Spleen (tissue), 7 donors: ENCODE measurements at regions not wholly inside any gene's neighbourhood (a gene's known extent, or its start where the extent isn't known, plus 50 kb on each side); places are given as distances from the start of the nearest gene placed in this dataset.

ENCODE experiments used
- CTCF ChIP-seq, 11 experiments: fragments of 200-600 bp in 7 of 11; fragments of 450-650 bp in 4 of 11; sonication (generic) in 4 of 11; IDR thresholded peaks in 8 of 11; conservative IDR thresholded peaks in 3 of 11; 1 replicate in 7 of 11; 2 replicates in 4 of 11; pipeline versions ENCODE4 v1.4.0 to v1.8.0; 2016 to 2021; ENCODE audit warnings: antibody characterized with exemption in 11 of 11, inconsistent platforms in 4 of 11, mild to moderate bottlenecking in 1 of 11
- POLR2AphosphoS5 ChIP-seq, 3 donors: sonication (generic); formaldehyde crosslinking; IDR thresholded peaks; one replicate each; pipeline ENCODE4 v1.5.1; 2017; ENCODE audit warnings: antibody characterized with exemption in 3 of 3
- donor health status: DM: no; HTN: no; CAD: no; lungs with moderate emphysema.
- donor health status: DM: no; HTN: no; CAD: no.
- donor health status: DM: no; HTN: no; CAD: no.

- TF ChIP-seq CTCF (IDR thresholded peaks at IDR 0.05 in 8 of 11, conservative IDR thresholded peaks at IDR 0.05 in 3 of 11): no peak
- TF ChIP-seq POLR2AphosphoS5 (IDR thresholded peaks at IDR 0.05): no peak
Measured at GRCh38 chr14:30238936-30239335, 311.3 kb upstream of the PRKD1 start.
